NOMO-1 treated with DMSO at 0.1 percent for 48 hours (cell line): ENCODE measurements at regions not wholly inside any gene's neighbourhood (a gene's known extent, or its start where the extent isn't known, plus 50 kb on each side); places are given as distances from the start of the nearest gene placed in this dataset.

ENCODE experiments used
- DNase-seq: peaks from one replicate; lab custom pipeline; 2025; ENCODE audit not compliant: unreplicated experiment; lab: John Stamatoyannopoulos, UW

- no peak for DNase-seq
Measured at GRCh38 chr3:5791558-5791957, 604.1 kb downstream of the EDEM1 start.

GRCh38 chr3:5796541-5796940 lies 609.0 kb downstream of the EDEM1 start:
- DNase-seq: no peak

- DNase-seq: no peak
Measured at GRCh38 chr3:5798809-5799208, 611.3 kb downstream of the EDEM1 start.

- DNase-seq: no peak
Measured at GRCh38 chr3:5799398-5799797, 611.9 kb downstream of the EDEM1 start.

- DNase-seq: no peak
Measured at GRCh38 chr3:5800965-5801364, 613.5 kb downstream of the EDEM1 start.

GRCh38 chr3:5806192-5806591 lies 618.7 kb downstream of the EDEM1 start:
- DNase-seq: peak; percentile 4

GRCh38 chr3:5809586-5810246 lies 622.2 kb downstream of the EDEM1 start:
- DNase-seq: no peak

- no peak for DNase-seq
Measured at GRCh38 chr3:5811016-5811415, 623.5 kb downstream of the EDEM1 start.

- no peak for DNase-seq
Measured at GRCh38 chr3:5813521-5813920, 626.0 kb downstream of the EDEM1 start.

GRCh38 chr3:5822843-5823242 lies 635.3 kb downstream of the EDEM1 start:
- DNase-seq: no peak

GRCh38 chr3:5826467-5826866 lies 639.0 kb downstream of the EDEM1 start:
- no peak for DNase-seq

GRCh38 chr3:5828251-5828650 lies 640.7 kb downstream of the EDEM1 start:
- DNase-seq: no peak

GRCh38 chr3:5840056-5840455 lies 652.5 kb downstream of the EDEM1 start:
- DNase-seq: no peak

GRCh38 chr3:5841599-5841998 lies 654.1 kb downstream of the EDEM1 start:
- DNase-seq: no peak

- DNase-seq: no peak
Measured at GRCh38 chr3:5846261-5846660, 658.8 kb downstream of the EDEM1 start.

- no peak for DNase-seq
Measured at GRCh38 chr3:5861151-5861550, 673.6 kb downstream of the EDEM1 start.

- no peak for DNase-seq
Measured at GRCh38 chr3:5874931-5875341, 687.4 kb downstream of the EDEM1 start.

GRCh38 chr3:5888851-5889250 lies 701.3 kb downstream of the EDEM1 start:
- DNase-seq: no peak

GRCh38 chr3:5889374-5889773 lies 701.9 kb downstream of the EDEM1 start:
- DNase-seq: no peak

- no peak for DNase-seq
Measured at GRCh38 chr3:5891711-5892110, 704.2 kb downstream of the EDEM1 start.

GRCh38 chr3:5898106-5898505 lies 710.6 kb downstream of the EDEM1 start:
- DNase-seq: no peak

- no peak for DNase-seq
Measured at GRCh38 chr3:5899014-5899761, 711.7 kb downstream of the EDEM1 start.

- no peak for DNase-seq
Measured at GRCh38 chr3:5917932-5918331, 730.4 kb downstream of the EDEM1 start.
